ENCODE measurements at regions not wholly inside any gene's neighbourhood (a gene's known extent, or its start where the extent isn't known, plus 50 kb on each side); places are given as distances from the start of the nearest gene placed in this dataset.
A peak's percentile ranks its signal among the peaks of the same experiment; 100 is the strongest.
"Not testable (repeated sequence)": the region's sequence is repeated elsewhere in the genome, so short reads cannot be mapped to it uniquely, and the experiment has no call there.

DNA sequence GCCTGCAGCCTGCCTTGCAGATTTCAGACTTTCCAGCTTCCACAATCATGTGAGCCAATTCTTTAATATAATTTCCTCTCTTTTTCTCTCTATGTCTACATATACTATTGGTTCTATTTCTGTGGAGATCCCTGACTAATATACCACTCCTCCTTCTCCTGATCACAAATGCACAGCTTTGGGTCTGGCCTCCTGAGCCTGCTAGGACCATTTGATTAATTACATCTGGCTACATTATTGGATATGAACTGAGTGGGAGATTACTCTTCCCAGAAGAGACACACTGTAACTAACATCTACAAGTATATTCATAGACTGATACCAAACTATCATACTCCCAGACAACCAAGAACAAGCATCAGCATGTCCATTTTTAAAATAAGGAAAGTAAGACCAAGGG lies 188.9 kb upstream of the LMCD1 start:
- TF ChIP-seq, protein P1, sequence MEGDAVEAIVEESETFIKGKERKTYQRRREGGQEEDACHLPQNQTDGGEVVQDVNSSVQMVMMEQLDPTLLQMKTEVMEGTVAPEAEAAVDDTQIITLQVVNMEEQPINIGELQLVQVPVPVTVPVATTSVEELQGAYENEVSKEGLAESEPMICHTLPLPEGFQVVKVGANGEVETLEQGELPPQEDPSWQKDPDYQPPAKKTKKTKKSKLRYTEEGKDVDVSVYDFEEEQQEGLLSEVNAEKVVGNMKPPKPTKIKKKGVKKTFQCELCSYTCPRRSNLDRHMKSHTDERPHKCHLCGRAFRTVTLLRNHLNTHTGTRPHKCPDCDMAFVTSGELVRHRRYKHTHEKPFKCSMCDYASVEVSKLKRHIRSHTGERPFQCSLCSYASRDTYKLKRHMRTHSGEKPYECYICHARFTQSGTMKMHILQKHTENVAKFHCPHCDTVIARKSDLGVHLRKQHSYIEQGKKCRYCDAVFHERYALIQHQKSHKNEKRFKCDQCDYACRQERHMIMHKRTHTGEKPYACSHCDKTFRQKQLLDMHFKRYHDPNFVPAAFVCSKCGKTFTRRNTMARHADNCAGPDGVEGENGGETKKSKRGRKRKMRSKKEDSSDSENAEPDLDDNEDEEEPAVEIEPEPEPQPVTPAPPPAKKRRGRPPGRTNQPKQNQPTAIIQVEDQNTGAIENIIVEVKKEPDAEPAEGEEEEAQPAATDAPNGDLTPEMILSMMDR (IDR thresholded peaks at IDR 0.05; ENCODE audit: low read length, missing control alignments), result no peak
- DNase-seq (ENCODE audit: low read depth), result no peak
- H3K4me3 ChIP-seq (replicated peaks; ENCODE audit: low read depth, low read length), result no peak overlapping the region

DNA sequence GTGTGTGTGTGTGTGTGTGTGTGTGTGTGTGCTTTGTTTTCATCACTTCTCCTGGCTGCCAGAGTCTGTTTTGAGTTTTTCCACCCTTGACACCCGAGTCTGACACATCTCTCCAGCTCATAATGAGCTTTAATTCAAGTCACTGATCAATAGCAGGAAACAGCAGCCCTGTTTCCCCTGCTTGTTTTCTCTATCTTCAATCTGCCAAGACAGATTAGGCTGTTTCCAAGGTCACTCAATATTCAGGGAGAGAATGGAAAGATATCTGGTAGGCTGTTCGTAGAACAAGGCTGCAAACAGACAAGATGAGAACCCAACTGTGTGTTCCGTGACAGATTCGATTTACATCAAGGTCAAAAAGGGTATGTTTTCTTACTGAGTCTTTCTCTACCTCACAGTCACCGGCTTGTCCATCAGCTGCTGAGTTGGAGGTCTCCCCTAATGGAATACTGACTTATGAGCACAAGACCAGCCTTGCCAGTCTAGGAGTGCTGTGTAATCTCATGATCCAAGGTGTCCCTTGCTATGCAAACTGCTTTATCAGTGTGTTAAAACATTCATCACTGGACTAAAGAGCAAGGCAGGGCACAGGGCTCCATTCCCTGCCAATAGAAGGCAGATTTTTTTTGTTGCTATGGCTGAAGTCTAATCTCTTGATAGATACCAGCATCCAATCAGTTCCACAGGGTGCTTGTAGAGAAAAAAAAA lies 187.9 kb upstream of the LMCD1 start:
- no peak overlapping the region for H3K4me3 ChIP-seq (replicated peaks; ENCODE audit: low read depth, low read length)
- TF ChIP-seq, protein P1 (IDR thresholded peaks at IDR 0.05; ENCODE audit: low read length, missing control alignments), result no peak

DNA sequence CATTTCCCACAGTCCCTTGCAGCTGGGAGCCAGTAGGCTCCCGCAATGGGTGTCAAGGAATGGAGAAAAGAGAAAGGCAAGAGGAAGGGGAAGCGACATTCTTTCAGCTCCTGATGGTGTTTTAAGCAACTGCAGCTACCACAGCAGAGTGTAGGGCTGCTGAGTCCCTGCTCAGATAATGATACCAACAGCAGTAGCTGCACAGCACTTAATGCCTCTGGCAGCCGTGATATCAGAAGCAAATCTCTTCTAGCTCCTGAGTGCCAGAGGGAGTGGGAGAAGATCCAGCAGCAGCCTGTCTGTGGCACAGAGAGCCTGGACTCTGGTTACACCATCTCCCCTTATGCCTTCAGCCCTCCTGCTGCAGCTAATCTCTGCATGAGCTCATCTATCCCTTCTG lies 186.1 kb upstream of the LMCD1 start:
- DNase-seq (ENCODE audit: low read depth), result not testable (repeated sequence)

More for the DNA sequence above, 187.9 kb upstream of the LMCD1 start:
- no peak for DNase-seq (ENCODE audit: low read depth)

DNA sequence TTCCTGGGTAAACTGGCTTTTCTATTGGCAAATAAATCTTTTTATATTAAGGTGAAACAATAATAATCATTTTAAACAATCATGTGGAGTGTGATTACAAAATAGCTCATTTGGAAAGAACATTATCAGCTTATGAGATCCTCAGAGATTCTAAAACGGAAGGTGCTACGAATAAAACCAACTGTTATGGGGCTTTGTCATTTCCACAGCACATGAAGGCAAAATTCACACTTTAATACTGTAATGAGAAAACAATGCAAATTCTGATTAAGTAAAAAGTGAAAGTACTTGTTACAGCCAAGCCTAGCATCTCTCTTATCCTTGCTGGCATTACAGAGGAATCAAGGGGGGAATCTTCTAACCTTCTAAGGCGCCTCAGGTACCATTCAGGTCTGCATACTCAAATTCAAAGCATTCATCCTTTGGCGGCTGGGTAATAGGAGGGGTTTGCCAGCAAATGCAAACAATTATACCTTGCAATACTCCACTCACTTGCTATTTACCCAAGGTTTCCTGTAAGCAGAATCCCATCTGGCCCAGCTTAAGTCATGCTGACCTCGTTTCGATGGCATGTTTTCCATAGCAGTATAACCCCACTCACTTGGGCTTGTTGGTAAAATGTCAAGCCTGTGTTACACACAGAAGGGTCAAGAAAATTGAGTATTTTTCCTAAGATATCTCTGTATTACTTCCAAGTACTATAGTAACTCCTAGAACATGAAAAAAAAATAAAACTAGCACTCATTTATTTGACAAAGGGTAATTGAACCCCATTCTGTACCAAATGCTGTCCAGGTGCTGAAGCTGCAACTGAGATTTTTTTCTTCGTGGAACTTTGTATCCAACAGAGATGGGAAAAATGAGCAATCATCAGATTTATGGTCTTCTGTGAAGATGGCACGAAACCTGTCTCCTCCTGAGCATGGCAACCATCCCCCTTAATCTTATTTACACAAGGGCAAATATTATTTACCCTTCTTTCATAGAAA lies 183.7 kb upstream of the LMCD1 start:
- TF ChIP-seq, protein P1 (IDR thresholded peaks at IDR 0.05; ENCODE audit: low read length, missing control alignments), result no peak
- no peak for DNase-seq (ENCODE audit: low read depth)
- no peak overlapping the region for H3K4me3 ChIP-seq (replicated peaks; ENCODE audit: low read depth, low read length)

More for the DNA sequence above, 186.1 kb upstream of the LMCD1 start:
- not testable (repeated sequence) for H3K4me3 ChIP-seq (replicated peaks; ENCODE audit: low read depth, low read length)

DNA sequence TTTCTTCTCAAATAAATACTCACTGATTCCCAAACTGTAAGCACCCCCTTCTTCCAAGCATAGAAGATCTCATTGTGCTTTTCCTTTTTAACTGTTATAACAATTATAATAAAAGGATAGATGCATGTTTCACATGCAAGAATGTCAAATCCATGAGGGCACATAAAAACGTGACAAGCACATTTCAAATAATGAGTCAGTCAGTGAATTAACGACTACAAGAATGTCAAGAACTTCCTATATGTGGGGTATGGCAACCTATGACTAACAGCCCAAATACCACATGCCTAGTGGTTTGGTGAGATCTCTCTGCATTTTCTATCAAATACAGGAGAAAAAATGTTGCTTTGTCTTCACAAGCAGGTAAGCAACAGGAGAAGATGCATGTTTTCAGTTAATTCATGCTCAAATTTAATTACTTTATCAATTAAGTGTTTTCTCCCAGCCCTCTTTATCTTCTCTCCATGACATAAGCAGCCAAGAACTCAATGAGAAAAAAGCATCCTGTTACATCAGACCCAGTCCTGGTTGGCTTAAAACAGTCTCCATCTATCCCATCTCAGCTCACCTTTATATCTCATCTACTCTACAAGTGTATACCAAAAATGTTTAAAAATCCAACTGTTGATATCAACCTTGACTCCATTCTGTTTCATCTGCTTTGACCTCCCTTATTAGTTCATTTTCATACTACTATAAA lies 181.5 kb upstream of the LMCD1 start:
- H3K4me3 ChIP-seq (replicated peaks; ENCODE audit: low read depth, low read length), result no peak overlapping the region
- peak; percentile 68 for DNase-seq (ENCODE audit: low read depth)
- TF ChIP-seq, protein P1 (IDR thresholded peaks at IDR 0.05; ENCODE audit: low read length, missing control alignments), result no peak

DNA sequence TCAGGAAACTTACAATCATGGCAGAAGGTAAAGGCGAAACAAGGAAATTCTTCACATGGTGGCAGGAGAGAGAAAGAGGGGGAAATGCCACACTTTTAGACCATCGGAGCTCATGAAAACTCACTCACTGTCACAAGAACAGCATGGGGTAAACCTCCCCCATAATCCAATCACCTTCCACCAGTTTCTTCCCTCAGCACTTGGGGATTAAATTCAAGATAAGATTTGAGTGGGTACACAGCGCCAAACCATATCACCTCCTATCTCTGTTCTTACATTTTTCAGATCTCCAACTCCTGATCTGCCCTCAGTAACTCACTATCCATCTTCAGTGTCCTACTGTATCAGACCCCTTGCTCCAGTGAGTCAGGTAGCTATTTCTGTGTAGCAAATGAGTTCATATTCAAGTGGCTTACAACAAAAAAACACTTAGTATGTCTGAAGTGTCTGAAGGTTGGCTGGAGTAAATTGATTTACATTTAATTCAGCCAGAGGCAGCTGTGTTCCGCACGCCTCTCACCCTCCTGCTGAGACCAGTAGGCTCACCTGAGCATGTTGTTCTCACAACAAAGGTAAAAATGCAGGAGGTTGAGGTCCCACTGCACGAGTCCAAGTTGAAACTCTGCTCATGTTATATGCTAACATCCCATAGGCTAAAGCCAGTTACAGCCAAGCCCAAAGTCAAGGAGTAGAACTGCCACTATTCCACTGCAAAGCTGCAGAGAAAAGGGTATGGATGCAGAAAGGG lies 180.7 kb upstream of the LMCD1 start:
- DNase-seq (ENCODE audit: low read depth), result no peak
- H3K4me3 ChIP-seq (replicated peaks; ENCODE audit: low read depth, low read length), result no peak overlapping the region
- TF ChIP-seq, protein P1 (IDR thresholded peaks at IDR 0.05; ENCODE audit: low read length, missing control alignments), result no peak
